Ovary (tissue), 7 donors: ENCODE measurements at regions not wholly inside any gene's neighbourhood (a gene's known extent, or its start where the extent isn't known, plus 50 kb on each side); places are given as distances from the start of the nearest gene placed in this dataset.

Experiments used
- DNase-seq, 5 donors: peaks; one replicate each; pipeline ENCODE4 v3.0.0-alpha.2; 2019 to 2020
- H3K27ac ChIP-seq, 2 donors: fragments of 200-600 bp; one replicate each; pipeline versions ENCODE4 v1.5.1 to v1.8.0; 2019 to 2022
- H3K27me3 ChIP-seq: fragments of 200-600 bp; one replicate; pipeline ENCODE4 v1.8.0; 2022
- H3K36me3 ChIP-seq: fragments of 200-600 bp; sonication (generic); one replicate; pipeline ENCODE4 v1.5.1; 2019
- H3K4me1 ChIP-seq: one replicate; pipeline ENCODE4 v1.8.1; 2013; ENCODE audit warnings: mild to moderate bottlenecking, moderate library complexity; ENCODE audit not compliant: insufficient read depth
- H3K4me3 ChIP-seq: fragments of 200-600 bp; sonication (generic); one replicate; pipeline ENCODE4 v1.5.1; 2017
- H3K9me3 ChIP-seq, 2 donors: fragments of 200-600 bp in 1 of 2; sonication (generic) in 1 of 2; one replicate each; pipeline versions ENCODE4 v1.5.1 to v1.8.1; 2013 to 2019; ENCODE audit warnings: mild to moderate bottlenecking in 1 of 2, moderate library complexity in 1 of 2
- EP300 ChIP-seq: sonication (generic); formaldehyde crosslinking; IDR thresholded peaks from one replicate; pipeline ENCODE4 v1.6.1; 2017; ENCODE audit warnings: antibody characterized with exemption
- POLR2A ChIP-seq: fragments of 450-650 bp; IDR thresholded peaks from one replicate; pipeline ENCODE4 v1.6.1; 2017; ENCODE audit warnings: antibody characterized with exemption, mild to moderate bottlenecking, moderate library complexity
- WGBS, 3 donors: extraction: QIAGEN DNeasy Blood & Tissue Kit in 1 of 3; methylation state at CpG; one replicate each; pipeline versions ENCODE4 v1.1.5 to v1.1.7; 2013 to 2017; 5-methylcytosine and 5-hydroxymethylcytosine counted together
- intact Hi-C, 4 donors: fragments of 100-400 bp; cut with DNase I; formaldehyde crosslinking; loops; one replicate each; pipeline versions ENCODE4 v1.11.0 to v1.15.1; 2022 to 2023
- TF ChIP-seq, protein P1 (sequence below), 3 donors: fragments of 450-650 bp in 2 of 3; fragments of 200-600 bp in 1 of 3; IDR thresholded peaks; one replicate each; pipeline versions ENCODE4 v1.5.1 to v1.8.0; 2016 to 2022; ENCODE audit warnings: antibody characterized with exemption in 3 of 3, mild to moderate bottlenecking in 1 of 3
- donor health status: DM: no; HTN: no; CAD: no; lungs with moderate emphysema.
- donor health status: DM: no; HTN: no; CAD: no.
- donor health status: Bipolar disorder and iron deficiency.
- donor health status: DM: no; HTN: no; CAD: no.
- donor health status: DM: yes; HTN: yes; CAD: no.

DNA sequence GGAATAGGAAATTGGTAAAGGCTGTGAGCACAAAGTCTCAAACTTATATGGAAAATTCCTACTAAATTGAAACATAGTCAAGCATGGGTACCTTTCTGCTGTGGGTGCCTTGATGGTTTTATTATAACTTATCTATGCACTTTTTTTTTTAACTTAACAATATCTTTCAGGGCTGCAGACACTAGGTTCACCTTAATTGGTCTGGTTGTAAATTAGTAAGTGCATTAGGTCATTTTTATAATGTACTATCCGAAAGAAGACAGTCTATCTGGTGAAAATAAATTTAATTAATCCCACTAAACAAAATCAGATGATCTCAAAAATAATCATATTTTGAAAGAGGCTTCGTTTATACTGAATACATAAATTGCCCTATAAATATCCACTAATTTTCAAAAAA is 446.8 kb upstream of the DCN start:
- Histone ChIP-seq H3K27me3 (no peaks in the 10 kb centered on the region), H3K27ac (no peak overlapping the region), H3K4me1 (no peaks in the 10 kb centered on the region), H3K9me3 (no peaks in the 10 kb centered on the region), H3K4me3 (no peak overlapping the region), H3K36me3 (no peaks in the 10 kb centered on the region)
- TF ChIP-seq POLR2A (no peak), EP300 (no peak)
- TF ChIP-seq, protein P1, sequence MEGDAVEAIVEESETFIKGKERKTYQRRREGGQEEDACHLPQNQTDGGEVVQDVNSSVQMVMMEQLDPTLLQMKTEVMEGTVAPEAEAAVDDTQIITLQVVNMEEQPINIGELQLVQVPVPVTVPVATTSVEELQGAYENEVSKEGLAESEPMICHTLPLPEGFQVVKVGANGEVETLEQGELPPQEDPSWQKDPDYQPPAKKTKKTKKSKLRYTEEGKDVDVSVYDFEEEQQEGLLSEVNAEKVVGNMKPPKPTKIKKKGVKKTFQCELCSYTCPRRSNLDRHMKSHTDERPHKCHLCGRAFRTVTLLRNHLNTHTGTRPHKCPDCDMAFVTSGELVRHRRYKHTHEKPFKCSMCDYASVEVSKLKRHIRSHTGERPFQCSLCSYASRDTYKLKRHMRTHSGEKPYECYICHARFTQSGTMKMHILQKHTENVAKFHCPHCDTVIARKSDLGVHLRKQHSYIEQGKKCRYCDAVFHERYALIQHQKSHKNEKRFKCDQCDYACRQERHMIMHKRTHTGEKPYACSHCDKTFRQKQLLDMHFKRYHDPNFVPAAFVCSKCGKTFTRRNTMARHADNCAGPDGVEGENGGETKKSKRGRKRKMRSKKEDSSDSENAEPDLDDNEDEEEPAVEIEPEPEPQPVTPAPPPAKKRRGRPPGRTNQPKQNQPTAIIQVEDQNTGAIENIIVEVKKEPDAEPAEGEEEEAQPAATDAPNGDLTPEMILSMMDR (IDR thresholded peaks at IDR 0.05): no peak
- DNase-seq: no peak
- intact Hi-C loops: no loop called here
- WGBS, 3 donors: 76 to 77% (median 77%) methylated on average over 2 of the region's 2 CpGs

DNA sequence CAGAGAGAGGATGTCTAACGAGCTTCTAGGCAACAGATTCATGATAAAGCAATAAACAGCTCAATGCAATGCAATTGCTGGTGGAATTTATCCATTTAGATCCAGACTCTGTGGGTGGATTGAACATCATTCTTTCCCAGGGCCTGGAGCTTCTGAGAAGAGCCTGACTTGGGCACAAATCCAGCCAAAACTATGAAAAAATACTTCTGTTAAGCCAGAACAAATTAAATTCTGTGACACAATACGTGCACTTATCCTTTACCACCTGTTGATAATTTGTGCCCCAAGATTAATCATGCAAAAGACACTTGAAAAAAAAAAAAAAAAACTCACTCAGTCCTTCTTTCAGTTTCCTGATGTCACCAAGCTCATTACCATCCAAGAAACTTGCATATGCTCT is 446.0 kb upstream of the DCN start:
- intact Hi-C loops: no loop called here
- DNase-seq: no peak
- WGBS, 3 donors: 30 to 47% (median 42%) methylated on average over 2 of the region's 2 CpGs
- no peaks in the 10 kb centered on the region for H3K27me3 ChIP-seq
- H3K4me1 ChIP-seq: no peaks in the 10 kb centered on the region
- H3K9me3 ChIP-seq: no peaks in the 10 kb centered on the region
- no peaks in the 10 kb centered on the region for H3K36me3 ChIP-seq
- no peak overlapping the region for H3K4me3 ChIP-seq
- no peak overlapping the region for H3K27ac ChIP-seq
- TF ChIP-seq POLR2A: no peak
- TF ChIP-seq, protein P1 (IDR thresholded peaks at IDR 0.05): no peak
- no peak for TF ChIP-seq EP300

DNA sequence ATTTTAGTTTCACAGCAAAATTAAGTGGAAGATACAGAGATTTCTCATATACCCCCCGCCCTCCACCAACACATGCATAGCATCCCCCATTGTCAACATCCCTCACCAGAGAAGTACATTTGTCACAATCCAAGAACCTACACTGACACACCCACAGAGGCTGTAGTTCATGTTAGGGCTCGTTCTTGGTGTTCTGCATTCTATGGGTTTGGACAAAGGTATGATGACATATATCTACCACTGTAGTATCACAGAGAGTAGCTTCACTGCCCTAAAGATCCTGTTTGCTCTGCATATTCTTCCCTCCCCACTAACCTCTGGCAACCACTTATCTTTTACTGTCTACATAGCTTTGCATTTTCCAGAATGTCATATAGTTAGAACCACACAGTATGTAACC is 444.6 kb upstream of the DCN start:
- no peak for DNase-seq
- TF ChIP-seq, protein P1 (IDR thresholded peaks at IDR 0.05): no peak
- no peak for TF ChIP-seq EP300
- H3K27ac ChIP-seq: no peak overlapping the region
- no peaks in the 10 kb centered on the region for H3K4me1 ChIP-seq
- intact Hi-C loops: no loop called here
- H3K27me3 ChIP-seq: no peaks in the 10 kb centered on the region
- H3K36me3 ChIP-seq: no peaks in the 10 kb centered on the region
- H3K9me3 ChIP-seq: no peaks in the 10 kb centered on the region
- WGBS, 3 donors: 91 to 94% (median 91%) methylated on average over 2 of the region's 2 CpGs
- no peak overlapping the region for H3K4me3 ChIP-seq

DNA sequence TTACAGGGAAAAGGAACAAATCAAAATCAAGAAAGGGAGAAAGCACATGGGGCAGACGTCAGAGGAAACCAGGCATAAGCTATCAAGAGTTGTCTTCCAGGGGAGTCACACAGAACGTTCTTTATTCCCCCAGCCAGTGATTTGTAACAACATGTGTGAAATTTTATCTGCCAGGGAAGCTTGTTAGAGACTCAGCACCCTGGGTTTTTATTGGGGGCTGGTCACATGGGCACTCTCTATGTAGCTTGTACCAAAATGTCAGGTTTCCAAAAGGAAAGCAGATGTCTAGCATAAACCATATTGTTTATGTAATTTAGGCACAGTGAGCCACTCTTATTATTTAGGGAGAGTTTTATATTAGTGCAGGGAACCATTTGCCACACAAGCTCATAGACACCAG is 440.4 kb upstream of the DCN start:
- no peaks in the 10 kb centered on the region for H3K36me3 ChIP-seq
- no peak for TF ChIP-seq EP300
- TF ChIP-seq POLR2A: no peak
- TF ChIP-seq, protein P1 (IDR thresholded peaks at IDR 0.05): no peak
- no peak for DNase-seq
- intact Hi-C loops: no loop called here
- H3K27ac ChIP-seq: no peak overlapping the region
- H3K9me3 ChIP-seq: no peaks in the 10 kb centered on the region
- 34 to 53% (median 46%) methylated on average over 2 of the region's 2 CpGs for WGBS, 3 donors
- H3K4me3 ChIP-seq: no peak overlapping the region
- no peaks in the 10 kb centered on the region for H3K27me3 ChIP-seq
- H3K4me1 ChIP-seq: no peaks in the 10 kb centered on the region

DNA sequence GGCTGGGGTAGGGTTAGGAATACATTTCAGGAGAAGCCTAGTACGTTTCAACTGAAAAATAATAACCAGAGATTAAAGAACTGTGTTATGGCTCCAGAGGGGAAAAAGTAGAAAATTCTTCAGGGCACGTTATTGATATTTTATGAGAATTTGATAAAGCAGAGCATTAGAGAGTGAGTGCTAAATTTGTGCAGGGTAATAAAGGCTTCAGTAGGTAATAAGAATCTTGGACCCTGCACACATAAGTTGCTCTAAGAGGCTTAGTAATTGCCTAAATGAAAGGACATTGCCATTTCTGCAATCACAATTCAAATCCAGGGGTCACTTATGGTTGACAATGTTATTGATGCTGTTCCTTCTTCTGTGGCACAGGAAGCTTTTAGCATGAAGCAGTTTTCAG is 439.4 kb upstream of the DCN start:
- 45 to 52% (median 46%) methylated on average over 2 of the region's 2 CpGs for WGBS, 3 donors
- no peaks in the 10 kb centered on the region for H3K4me1 ChIP-seq
- no peaks in the 10 kb centered on the region for H3K9me3 ChIP-seq
- no peak overlapping the region for H3K27ac ChIP-seq
- DNase-seq: no peak
- H3K4me3 ChIP-seq: no peak overlapping the region
- no peaks in the 10 kb centered on the region for H3K36me3 ChIP-seq
- TF ChIP-seq, protein P1 (IDR thresholded peaks at IDR 0.05): no peak
- TF ChIP-seq POLR2A (no peak), EP300 (no peak)
- H3K27me3 ChIP-seq: no peaks in the 10 kb centered on the region
- intact Hi-C loops: no loop called here
